ENCODE measurements at regions not wholly inside any gene's neighbourhood (a gene's known extent, or its start where the extent isn't known, plus 50 kb on each side); places are given as distances from the start of the nearest gene placed in this dataset.
A peak's percentile ranks its signal among the peaks of the same experiment; 100 is the strongest.

GRCh38 chr7:54856856-54857255 is 97.8 kb upstream of the SEC61G start:
- no peaks in the 10 kb centered on the region for H3K27me3 ChIP-seq
- intact Hi-C loops (cut with DNase I): no loop called here
- H3K36me3 ChIP-seq: no peaks in the 10 kb centered on the region
- ATAC-seq (no peak), DNase-seq (no peak)
- H3K4me3 ChIP-seq: no peak overlapping the region
- no peaks in the 10 kb centered on the region for H3K4me1 ChIP-seq
- WGBS (ENCODE audit: insufficient coverage, low coverage, low lambda C conversion rate, missing lambda C conversion rate): 71% methylated on average over 1 of the region's 1 CpG
- H3K9me3 ChIP-seq: no peaks in the 10 kb centered on the region
- H3K27ac ChIP-seq: no peak overlapping the region
- TF ChIP-seq CTCF (IDR thresholded peaks at IDR 0.05) (no peak), POLR2A (IDR thresholded peaks at IDR 0.05) (no peak)

DNA sequence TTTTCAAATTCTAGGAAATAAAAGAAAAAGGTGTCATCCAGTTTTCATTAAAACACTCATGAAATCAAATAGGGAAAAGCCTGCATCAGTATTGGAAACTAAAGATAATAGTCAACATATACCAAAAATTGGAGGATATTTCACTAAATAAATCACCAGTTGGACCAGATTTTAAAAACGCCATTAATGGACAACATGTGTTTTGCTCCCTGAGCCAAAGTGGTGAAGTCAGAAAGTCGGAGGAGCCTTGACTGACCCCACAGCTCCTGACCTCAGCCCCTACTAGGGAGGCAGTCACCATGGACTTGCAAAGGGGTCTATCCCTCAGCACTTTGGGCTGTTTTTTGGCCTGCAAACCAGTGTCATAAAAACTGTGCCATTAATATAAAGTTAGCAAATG is 98.3 kb upstream of the SEC61G start:
- H3K4me3 ChIP-seq: no peak overlapping the region
- WGBS (ENCODE audit: insufficient coverage, low coverage, low lambda C conversion rate, missing lambda C conversion rate): 34% methylated on average over 2 of the region's 2 CpGs
- H3K27me3 ChIP-seq: no peaks in the 10 kb centered on the region
- DNase-seq: no peak
- H3K36me3 ChIP-seq: no peaks in the 10 kb centered on the region
- H3K9me3 ChIP-seq: no peaks in the 10 kb centered on the region
- no peak overlapping the region for H3K27ac ChIP-seq
- TF ChIP-seq CTCF (IDR thresholded peaks at IDR 0.05) (no peak), POLR2A (IDR thresholded peaks at IDR 0.05) (no peak)
- no peak for ATAC-seq
- no peaks in the 10 kb centered on the region for H3K4me1 ChIP-seq
- intact Hi-C loops (cut with DNase I): no loop called here

DNA sequence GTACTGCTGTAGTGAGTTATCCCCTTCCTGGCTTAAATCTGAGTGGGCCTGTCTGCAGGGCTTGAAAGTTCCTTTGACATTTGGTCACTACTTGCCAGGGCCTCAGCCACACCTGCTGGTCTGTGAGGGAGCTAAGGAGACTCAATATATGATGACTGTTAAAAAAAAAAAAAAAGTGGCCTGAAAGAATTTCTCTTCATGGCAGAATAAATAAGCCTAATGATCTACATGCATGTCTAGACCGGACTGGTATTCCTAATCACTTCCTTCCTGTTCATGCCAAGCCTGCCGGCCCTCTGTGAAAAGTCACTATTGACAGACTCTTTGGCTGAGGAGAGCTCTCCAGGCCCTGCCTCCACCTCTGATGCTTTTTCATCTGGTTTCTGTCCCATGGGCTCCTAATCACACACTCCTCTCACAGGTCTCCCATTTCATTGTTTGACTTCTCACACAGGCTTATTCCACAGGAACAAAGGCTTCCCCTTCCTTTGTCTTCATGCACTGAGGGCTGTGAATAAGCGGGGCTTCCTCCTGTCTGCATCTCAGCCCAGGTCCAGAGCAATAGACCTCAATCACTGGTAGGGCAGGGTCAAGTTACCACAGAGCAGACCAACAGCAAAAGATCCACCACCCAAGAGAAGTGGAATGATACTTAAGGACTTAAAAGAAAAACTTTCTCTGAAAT is 99.1 kb upstream of the SEC61G start:
- 31% methylated on average over 3 of the region's 3 CpGs for WGBS (ENCODE audit: insufficient coverage, low coverage, low lambda C conversion rate, missing lambda C conversion rate)
- TF ChIP-seq CTCF (IDR thresholded peaks at IDR 0.05) (no peak), POLR2A (IDR thresholded peaks at IDR 0.05) (no peak)
- Histone ChIP-seq H3K36me3 (no peaks in the 10 kb centered on the region), H3K9me3 (no peaks in the 10 kb centered on the region), H3K4me3 (no peak overlapping the region), H3K27me3 (no peaks in the 10 kb centered on the region), H3K27ac (no peak overlapping the region), H3K4me1 (no peaks in the 10 kb centered on the region)
- DNase-seq: no peak
- intact Hi-C loops (cut with DNase I): no loop called here
- ATAC-seq: no peak

DNA sequence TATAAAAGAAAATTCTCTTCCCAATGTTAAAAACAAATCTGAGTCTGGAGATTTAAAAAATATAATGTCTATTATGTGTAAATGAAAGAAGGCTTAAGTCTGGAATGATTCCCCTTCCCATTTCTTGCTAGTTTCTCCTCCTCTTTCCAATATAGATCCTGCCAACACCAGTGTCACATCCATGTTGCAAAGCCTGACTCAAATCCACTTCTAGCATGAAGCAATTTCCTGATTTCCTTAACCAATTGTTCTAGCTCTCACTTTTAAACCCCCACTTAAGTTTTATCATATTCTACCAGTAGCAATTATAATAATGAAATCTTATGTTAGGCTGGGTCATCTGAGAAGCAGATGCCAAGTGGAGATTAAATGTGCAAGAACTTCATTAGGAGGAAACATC is 100.1 kb upstream of the SEC61G start:
- no peak for DNase-seq
- no peaks in the 10 kb centered on the region for H3K27me3 ChIP-seq
- no peaks in the 10 kb centered on the region for H3K36me3 ChIP-seq
- no peak overlapping the region for H3K27ac ChIP-seq
- intact Hi-C loops (cut with DNase I): no loop called here
- no peaks in the 10 kb centered on the region for H3K4me1 ChIP-seq
- no peaks in the 10 kb centered on the region for H3K9me3 ChIP-seq
- ATAC-seq: no peak
- TF ChIP-seq CTCF (IDR thresholded peaks at IDR 0.05) (no peak), POLR2A (IDR thresholded peaks at IDR 0.05) (no peak)
- H3K4me3 ChIP-seq: no peak overlapping the region

DNA sequence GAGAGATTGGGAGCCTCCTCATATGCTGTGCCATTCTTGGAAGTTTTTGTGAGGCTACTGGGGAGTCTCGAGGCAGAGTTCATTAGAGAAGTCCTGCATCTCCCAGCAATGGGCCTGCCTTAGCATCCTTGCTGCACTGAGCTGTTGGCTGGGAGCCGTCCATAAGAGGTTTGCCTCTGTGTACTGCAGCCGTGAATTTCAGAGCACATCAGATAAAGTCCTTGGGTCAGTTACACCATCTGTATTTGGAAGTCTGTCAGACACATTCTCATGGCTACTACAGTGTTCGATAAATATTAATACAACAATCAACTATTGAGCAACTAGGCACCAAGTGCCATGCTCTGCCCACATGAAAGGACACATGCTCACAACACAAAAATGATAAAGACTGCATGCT is 100.5 kb upstream of the SEC61G start:
- Histone ChIP-seq H3K9me3 (no peaks in the 10 kb centered on the region), H3K36me3 (no peaks in the 10 kb centered on the region), H3K27ac (no peak overlapping the region), H3K27me3 (no peaks in the 10 kb centered on the region), H3K4me3 (no peak overlapping the region), H3K4me1 (no peaks in the 10 kb centered on the region)
- ATAC-seq (peak; percentile 47 to 88 (median 74)), DNase-seq (no peak)
- TF ChIP-seq CTCF (IDR thresholded peaks at IDR 0.05) (no peak), POLR2A (IDR thresholded peaks at IDR 0.05) (no peak)
- WGBS (ENCODE audit: insufficient coverage, low coverage, low lambda C conversion rate, missing lambda C conversion rate): 38% methylated on average over 4 of the region's 4 CpGs
- intact Hi-C loops (cut with DNase I): no loop called here

Data from right lobe of liver (tissue), 6 donors.